ENCODE measurements at regions not wholly inside any gene's neighbourhood (a gene's known extent, or its start where the extent isn't known, plus 50 kb on each side); places are given as distances from the start of the nearest gene placed in this dataset.

GRCh38 chr14:76958980-76959710, 69.4 kb downstream of the IRF2BPL start (continued):
- TF ChIP-seq IKZF2 (IDR thresholded peaks at IDR 0.05): peak; percentile 86 to 90; a peak in 3 of 4 replicates
- peak; percentile 76 for TF ChIP-seq JUND (IDR thresholded peaks at IDR 0.05; ENCODE audit: low read depth, low read length)
- peak; percentile 11; the same call in 1 of the 2 replicates for TF ChIP-seq ZNF24 (IDR thresholded peaks at IDR 0.05)
- no peak for TF ChIP-seq HDAC2 (IDR thresholded peaks at IDR 0.05)
- peak; percentile 80 for TF ChIP-seq GATAD2B (conservative IDR thresholded peaks at IDR 0.05; ENCODE audit: low read depth)

GRCh38 chr14:76958020-76958979, 70.2 kb downstream of the IRF2BPL start:
- H3K4me2 ChIP-seq (ENCODE audit: control insufficient read depth, insufficient read depth): peak overlapping the region; percentile 53

More at GRCh38 chr14:76958020-76958979, 70.2 kb downstream of the IRF2BPL start:
- Histone ChIP-seq H3K9ac (ENCODE audit: control insufficient read depth, insufficient read depth, low read length) (peak overlapping the region; percentile 95), H3K79me2 (ENCODE audit: control insufficient read depth, insufficient read depth, low read length) (peaks cover 10% of the 10 kb centered on the region), H3K4me3 (no peak overlapping the region), H3K4me1 (ENCODE audit: control insufficient read depth, insufficient read depth, low read length) (peaks cover 83% of the 10 kb centered on the region), H2AFZ (ENCODE audit: control insufficient read depth, low read depth, low read length) (no peak overlapping the region), H3K9me3 (replicated peaks; ENCODE audit: control insufficient read depth, insufficient read depth, low read length) (no peaks in the 10 kb centered on the region), H3K27me3 (replicated peaks in 1 of 2; ENCODE audit: control insufficient read depth in 2 of 2, insufficient read depth in 2 of 2, low read length in 1 of 2) (no peaks in the 10 kb centered on the region), H4K20me1 (ENCODE audit: control insufficient read depth, insufficient read depth) (no peaks in the 10 kb centered on the region), H3K36me3 (ENCODE audit: control insufficient read depth in 2 of 2, insufficient read depth in 2 of 2, low read length in 1 of 2) (no peaks in the 10 kb centered on the region), H3K27ac (ENCODE audit: control insufficient read depth, insufficient read depth) (peak overlapping the region; percentile 100)
- ChIA-PET RAD21 (ENCODE audit: unreplicated experiment) (interaction anchor here (0.6 to 15.0 kb wide), 19 partner anchors 10 to 112 kb away, joined by 3 to 285 read pairs (median 9); partner anchors contain the start of gene IRF2BPL), CTCF (interaction anchor here (0.7 to 5.2 kb wide), 15 partner anchors 12 to 101 kb away, joined by 3 to 50 read pairs (median 4); partner anchors contain the start of gene IRF2BPL), SMC1A (ENCODE audit: uncharacterized antibody, unreplicated experiment) (interaction anchor here (0.5 to 14.6 kb wide), 14 partner anchors 13 to 125 kb away, joined by 3 to 179 read pairs (median 4); partner anchors contain the start of gene IRF2BPL), POLR2A (interaction anchor here (0.6 to 13.0 kb wide), 17 partner anchors 11 to 96 kb away, joined by 3 to 173 read pairs (median 5); partner anchors contain the start of gene IRF2BPL)
- WGBS (ENCODE audit: insufficient coverage, insufficient replicate concordance, low lambda C conversion rate, missing lambda C conversion rate): 76% methylated on average over 11 of the region's 11 CpGs
- TF ChIP-seq SREBF1 (IDR thresholded peaks at IDR 0.05; ENCODE audit: low read length) (no peak), ATF7 (IDR thresholded peaks at IDR 0.05; ENCODE audit: low read depth) (no peak), SPI1 (IDR thresholded peaks at IDR 0.05; ENCODE audit: borderline replicate concordance, insufficient read depth, low read depth, low read length) (no peak), EED (IDR thresholded peaks at IDR 0.05; ENCODE audit: low read depth) (peak; percentile 11; the same call in 1 of the 2 replicates), HDGF (IDR thresholded peaks at IDR 0.05) (no peak), STAT3 (IDR thresholded peaks at IDR 0.05; ENCODE audit: low read depth, low read length) (no peak), CREM (IDR thresholded peaks at IDR 0.05; ENCODE audit: low read depth) (0 out of 2 replicates have a peak, but pooled peaks have one; percentile 17), ESRRA (IDR thresholded peaks at IDR 0.05; ENCODE audit: low read length) (peak; percentile 95)
- intact Hi-C loops (cut with micrococcal nuclease; ENCODE audit: unreplicated experiment): no loop called here
- ATAC-seq (peak; percentile 1), FAIRE-seq (no peak), DNase-seq (ENCODE audit: low read depth, low spot score) (no peak)
- TSS peak; percentile 53 for BruUV-seq (replicated peaks)
- in situ Hi-C loops (cut with MboI): no loop called here

All from GM12878 (cell line).